ENCODE measurements at regions not wholly inside any gene's neighbourhood (a gene's known extent, or its start where the extent isn't known, plus 50 kb on each side); places are given as distances from the start of the nearest gene placed in this dataset.

DNA sequence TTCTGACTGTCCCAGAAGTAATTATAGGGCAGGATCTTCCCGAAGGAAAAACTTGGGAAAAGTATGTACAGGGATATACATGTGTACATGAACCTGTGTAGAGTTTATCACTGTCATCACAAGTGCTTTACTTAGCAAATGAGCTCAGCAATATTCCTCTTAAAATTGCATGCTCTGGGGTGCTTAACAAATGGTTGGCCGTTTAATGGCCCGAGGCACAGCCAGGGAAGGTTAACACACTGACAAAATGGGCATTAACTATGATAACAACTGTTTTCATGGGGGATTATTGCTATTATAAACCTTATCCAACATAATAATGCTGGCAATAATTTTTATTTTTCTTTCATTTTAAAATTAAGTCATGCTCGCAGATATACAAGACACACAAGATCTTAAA lies 459.3 kb downstream of the TUSC7 start:
- no peaks in the 10 kb centered on the region for H3K9me3 ChIP-seq (replicated peaks; ENCODE audit: control insufficient read depth, insufficient read depth, low read depth, low read length)
- no peak overlapping the region for H2AFZ ChIP-seq (ENCODE audit: low read depth, low read length)
- intact Hi-C loops (cut with micrococcal nuclease): no loop called here
- no peak for ATAC-seq
- DNase-seq (ENCODE audit: extremely low read depth in 1 of 4, low spot score in 3 of 4): no peak
- H3K4me1 ChIP-seq (replicated peaks in 1 of 2; ENCODE audit: control insufficient read depth in 2 of 2, insufficient read depth in 2 of 2, low read length in 2 of 2): no peaks in the 10 kb centered on the region
- no peak for TF ChIP-seq ESRRA (IDR thresholded peaks at IDR 0.05; ENCODE audit: borderline replicate concordance, low read depth)
- TF ChIP-seq ZSCAN29 (IDR thresholded peaks at IDR 0.05): no peak
- TF ChIP-seq, protein P1, sequence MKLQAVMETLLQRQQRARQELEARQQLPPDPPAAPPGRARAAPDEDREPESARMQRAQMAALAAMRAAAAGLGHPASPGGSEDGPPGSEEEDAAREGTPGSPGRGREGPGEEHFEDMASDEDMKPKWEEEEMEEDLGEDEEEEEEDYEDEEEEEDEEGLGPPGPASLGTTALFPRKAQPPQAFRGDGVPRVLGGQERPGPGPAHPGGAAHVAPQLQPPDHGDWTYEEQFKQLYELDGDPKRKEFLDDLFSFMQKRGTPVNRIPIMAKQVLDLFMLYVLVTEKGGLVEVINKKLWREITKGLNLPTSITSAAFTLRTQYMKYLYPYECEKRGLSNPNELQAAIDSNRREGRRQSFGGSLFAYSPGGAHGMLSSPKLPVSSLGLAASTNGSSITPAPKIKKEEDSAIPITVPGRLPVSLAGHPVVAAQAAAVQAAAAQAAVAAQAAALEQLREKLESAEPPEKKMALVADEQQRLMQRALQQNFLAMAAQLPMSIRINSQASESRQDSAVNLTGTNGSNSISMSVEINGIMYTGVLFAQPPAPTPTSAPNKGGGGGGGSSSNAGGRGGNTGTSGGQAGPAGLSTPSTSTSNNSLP (IDR thresholded peaks at IDR 0.05; ENCODE audit: borderline replicate concordance, low read depth, low read length): no peak
- no peak for TF ChIP-seq ZNF282 (CRISPR knock-in tag; IDR thresholded peaks at IDR 0.05)
- no peak for TF ChIP-seq ZNF717 (CRISPR knock-in tag; IDR thresholded peaks at IDR 0.05)
- TF ChIP-seq SMARCE1 (IDR thresholded peaks at IDR 0.05): no peak
- TF ChIP-seq, protein P2, sequence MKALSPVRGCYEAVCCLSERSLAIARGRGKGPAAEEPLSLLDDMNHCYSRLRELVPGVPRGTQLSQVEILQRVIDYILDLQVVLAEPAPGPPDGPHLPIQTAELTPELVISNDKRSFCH (CRISPR knock-in tag; IDR thresholded peaks at IDR 0.05): no peak
- TF ChIP-seq, protein P2 (tag; IDR thresholded peaks at IDR 0.05): no peak
- TF ChIP-seq ZNF121 (CRISPR knock-in tag; conservative IDR thresholded peaks at IDR 0.05): no peak
- no peak overlapping the region for H3K4me3 ChIP-seq
- no peaks in the 10 kb centered on the region for H3K36me3 ChIP-seq (ENCODE audit: control insufficient read depth, insufficient read depth, low read length)
- H3K79me2 ChIP-seq (ENCODE audit: control insufficient read depth, insufficient read depth, low read length): no peaks in the 10 kb centered on the region
- no peak overlapping the region for H3K27ac ChIP-seq (ENCODE audit: extremely low read depth, low read depth, low read length)
- H4K20me1 ChIP-seq (replicated peaks; ENCODE audit: control insufficient read depth, insufficient read depth, low read length): no peaks in the 10 kb centered on the region
- POLR2A ChIA-PET: no interaction called here
- H3K27me3 ChIP-seq (ENCODE audit: control insufficient read depth in 2 of 2, insufficient read depth in 2 of 2, low read length in 2 of 2): no peaks in the 10 kb centered on the region
- no TSS peak for BruUV-seq (replicated peaks)
- in situ Hi-C loops (cut with MboI): no loop called here
- WGBS (ENCODE audit: insufficient coverage, low coverage, missing lambda C conversion rate): 2% methylated on average over 4 of the region's 4 CpGs
- CTCF ChIA-PET (ENCODE audit: low intra/inter-chr PET ratio): no interaction called here
- H3K9me1 ChIP-seq (ENCODE audit: control insufficient read depth, insufficient read depth, low read length): no peaks in the 10 kb centered on the region
- H3K9ac ChIP-seq (ENCODE audit: insufficient read depth in 1 of 2, low read depth in 2 of 2, low read length in 2 of 2): no peak overlapping the region
- FAIRE-seq: no peak
- H3K4me2 ChIP-seq (ENCODE audit: insufficient read depth, low read length): no peak overlapping the region

Data from K562 (cell line).